ENCODE measurements at regions not wholly inside any gene's neighbourhood (a gene's known extent, or its start where the extent isn't known, plus 50 kb on each side); places are given as distances from the start of the nearest gene placed in this dataset.

DNA sequence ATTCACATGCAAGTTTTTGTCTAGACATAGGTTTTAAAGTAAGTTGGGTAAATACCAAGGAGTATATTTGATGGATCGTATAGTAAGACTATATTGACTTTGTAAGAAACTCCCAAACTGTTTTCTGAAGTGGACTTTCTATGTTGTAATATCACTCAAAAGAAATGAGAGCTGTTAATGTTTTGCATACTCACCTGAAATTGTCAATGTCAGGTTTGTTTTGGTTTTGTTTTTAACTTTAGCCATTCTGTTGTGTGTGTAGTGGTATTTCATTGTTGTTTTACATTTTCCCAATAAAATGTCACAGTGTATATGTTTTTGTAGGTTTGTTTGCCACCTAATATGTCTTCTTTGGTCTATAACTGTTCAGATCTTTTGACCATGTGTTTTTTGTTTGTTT lies 375.7 kb upstream of the CDH9 start:
- DNase-seq, result no peak

DNA sequence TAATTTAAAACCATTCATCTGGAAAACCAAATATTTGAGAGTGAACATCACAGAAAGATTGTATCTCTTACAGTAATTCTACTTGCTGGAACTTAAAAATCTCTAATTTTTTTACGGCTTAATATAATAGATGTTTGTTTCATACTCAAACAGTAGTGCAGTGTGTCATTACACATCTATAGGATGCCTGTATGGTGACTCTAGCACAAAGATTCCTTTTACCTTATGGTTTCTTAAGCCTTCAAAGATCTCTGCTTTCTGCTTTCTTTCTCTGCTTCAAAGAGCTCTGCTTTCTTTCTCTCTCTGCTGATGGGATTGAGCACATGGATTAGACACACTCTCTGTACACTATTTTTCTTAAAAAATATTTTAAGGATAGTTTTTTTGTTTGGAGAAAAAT lies 374.0 kb upstream of the CDH9 start:
- DNase-seq, result no peak

DNA sequence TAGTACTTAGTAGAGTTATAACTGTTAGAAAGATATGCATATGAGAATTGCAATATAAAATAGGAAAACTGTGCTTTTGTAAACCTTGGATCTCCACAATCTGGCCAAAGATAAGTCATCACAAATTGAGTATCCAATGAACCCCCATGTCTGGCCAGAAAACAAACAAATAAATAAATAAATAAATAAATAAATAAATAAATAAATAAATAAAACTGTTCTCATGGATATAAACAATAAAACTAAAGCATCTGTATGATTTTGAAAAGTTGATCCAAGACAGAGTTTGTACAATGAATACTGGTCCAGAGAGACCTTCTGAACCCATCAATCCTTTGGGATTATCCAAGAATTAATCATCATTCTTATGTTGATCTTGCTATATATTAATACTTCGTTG lies 367.6 kb upstream of the CDH9 start:
- no peak for DNase-seq

DNA sequence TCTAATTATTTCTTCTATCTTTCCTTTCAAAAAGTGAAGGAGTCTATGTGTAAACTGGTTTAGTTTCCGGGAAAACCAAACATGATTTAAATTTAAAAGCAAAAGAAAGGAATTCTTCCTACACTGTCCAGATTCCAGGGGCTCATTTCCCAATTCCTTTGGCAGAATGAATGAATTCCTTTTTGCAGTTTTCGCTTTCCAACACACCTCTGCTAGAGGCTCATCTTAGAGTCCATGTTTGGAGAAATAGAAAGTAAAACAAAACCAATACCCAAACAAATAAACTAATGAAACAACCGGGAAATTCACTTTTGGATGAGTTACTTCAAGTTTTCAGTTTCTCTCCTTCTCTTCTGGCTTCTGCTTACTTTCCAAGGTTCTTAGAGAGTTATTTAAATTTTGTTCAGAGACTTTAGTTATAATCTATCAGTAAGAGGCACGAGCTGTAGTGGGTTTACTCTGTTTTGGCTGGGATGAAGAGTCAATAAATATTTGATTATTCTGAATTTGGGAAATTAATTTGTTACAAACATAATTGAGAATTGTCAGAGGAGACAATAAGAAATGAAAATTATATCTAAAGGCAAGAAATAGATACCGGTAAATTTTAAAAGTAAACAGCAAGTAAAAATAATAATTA lies 365.0 kb upstream of the CDH9 start:
- no peak for DNase-seq

DNA sequence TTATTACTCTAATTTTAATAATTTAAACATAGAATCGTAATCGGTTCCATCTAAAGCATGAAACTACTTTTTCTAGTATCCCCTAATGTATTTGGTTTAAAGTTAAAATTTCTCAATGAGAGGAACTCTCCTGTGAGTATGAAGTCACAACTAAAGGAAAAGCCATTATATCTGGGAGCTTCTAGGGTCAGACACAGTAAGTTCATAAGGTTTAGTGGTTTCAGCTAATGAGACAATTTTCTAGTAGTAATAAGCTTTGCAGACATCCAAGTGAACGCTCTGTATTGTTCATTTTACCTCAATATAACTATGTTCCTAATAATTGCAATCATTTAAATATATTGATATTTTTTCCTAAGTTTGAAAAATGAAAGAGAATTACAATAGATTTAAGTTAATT lies 364.4 kb upstream of the CDH9 start:
- no peak for DNase-seq

DNA sequence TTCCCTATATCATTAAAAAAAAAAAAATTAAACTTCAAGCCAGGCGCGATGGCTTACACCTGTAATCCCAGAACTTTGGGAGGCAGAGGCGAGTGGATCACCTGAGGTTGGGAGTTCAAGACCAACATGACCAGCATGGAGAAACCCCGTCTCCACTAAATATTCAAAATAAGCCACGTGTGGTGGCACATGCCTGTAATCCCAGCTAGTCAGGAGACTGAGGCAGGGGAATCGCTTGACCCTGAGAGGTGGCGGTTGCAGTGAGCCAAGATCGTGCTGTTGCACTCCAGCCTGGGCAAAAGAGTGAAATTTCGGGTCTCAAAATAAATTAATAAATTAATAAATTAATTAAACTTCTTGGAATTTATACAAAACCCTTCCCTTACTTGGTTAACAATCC lies 358.6 kb upstream of the CDH9 start:
- no peak for DNase-seq

DNA sequence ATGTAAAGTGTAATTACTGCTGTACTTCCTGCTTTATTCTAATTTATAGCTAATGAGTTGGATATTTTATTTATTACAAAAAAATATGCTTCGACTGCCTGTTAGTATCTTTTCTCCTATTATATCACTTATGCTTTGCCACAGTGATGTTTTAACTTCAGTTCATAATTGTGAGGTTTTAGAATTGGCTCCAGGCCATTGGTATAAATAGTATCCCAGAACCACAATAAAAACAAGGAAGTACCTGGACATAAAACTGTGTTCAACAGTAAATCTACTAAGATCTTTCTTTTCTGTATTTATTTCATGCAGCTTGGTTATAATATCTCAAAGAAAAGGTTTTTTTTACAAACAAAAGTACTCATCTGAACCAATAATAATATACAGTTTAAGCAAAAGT lies 354.3 kb upstream of the CDH9 start:
- DNase-seq, result no peak

DNA sequence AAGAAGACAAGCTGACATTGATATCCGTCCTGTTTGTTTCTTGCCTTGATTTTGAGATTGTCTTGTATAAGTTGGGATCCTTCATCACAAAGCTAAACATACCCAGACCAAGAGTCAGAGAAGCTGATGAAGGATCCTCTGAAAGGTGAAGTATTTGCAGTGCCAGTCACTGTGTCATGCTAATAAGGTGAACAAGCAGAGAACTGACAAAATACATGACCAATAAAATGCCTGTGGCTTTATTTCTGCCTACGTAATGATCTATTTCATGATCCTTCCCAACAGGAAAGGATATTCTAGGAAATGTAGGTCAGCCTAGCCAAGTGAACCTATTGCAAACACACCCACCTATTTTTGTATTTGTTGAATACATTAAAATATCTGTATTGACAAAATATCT lies 351.3 kb upstream of the CDH9 start:
- DNase-seq, result no peak

DNA sequence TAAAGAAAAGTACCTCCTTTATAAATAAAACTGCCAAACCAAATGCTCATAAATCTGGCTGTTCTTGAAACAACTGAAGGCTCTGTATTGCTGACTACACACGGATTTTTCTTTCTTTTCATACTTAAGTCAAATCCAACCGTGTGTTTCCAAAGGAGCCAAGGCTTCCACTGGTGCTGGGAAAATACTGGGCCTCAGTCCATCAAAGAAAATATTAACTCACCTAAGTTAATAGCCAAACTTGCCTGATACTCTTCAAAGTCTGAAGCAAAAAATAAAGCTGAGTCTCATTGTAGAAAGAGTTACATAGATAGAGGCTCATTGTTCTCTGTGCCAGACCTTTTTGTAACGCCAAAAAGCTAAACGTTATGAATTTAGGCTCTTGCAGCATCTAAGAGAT lies 350.4 kb upstream of the CDH9 start:
- no peak for DNase-seq

DNA sequence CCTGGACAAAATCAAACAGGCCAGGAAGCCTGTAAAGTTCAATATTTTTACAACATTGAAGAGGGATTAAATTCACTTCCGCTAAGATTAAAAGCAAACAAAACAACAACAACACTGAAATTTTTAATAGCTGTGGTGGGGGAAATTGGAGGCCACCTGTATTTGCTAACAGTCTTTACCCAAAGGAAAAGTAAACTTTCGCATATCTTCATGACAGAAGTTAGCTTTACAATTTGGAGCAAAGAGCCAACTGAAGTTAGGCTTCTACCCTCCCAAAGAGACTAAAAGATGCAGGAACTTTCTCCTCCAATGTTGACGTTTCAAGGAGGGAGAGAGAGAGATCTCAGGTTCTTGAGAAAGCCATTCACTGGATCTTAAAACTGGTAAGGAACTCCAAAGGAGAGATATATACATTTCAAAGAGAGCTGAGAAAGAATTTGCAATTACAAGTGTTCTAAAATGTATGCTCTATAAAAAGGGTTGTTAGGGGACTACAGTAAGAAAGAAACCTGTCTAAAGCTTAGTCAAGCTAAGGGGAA lies 349.2 kb upstream of the CDH9 start:
- no peak for DNase-seq

DNA sequence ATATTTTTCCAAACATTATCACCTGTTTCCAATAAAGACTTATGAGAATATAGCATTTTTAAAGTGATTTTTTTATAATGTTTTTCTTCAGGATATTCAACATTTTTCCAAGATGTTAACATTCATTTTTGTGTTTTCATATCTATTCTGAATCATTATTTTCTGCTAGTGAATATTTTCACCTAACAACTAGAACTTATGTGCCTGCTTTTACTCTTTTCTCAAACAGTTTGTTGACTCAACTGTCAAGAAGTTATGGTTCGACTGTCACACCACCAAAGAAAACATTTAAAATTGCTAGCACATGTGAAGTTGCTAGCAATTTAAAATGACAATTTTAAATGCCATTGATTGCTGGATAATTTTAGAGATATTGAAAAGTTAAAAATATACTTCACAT lies 343.3 kb upstream of the CDH9 start:
- DNase-seq, result no peak

DNA sequence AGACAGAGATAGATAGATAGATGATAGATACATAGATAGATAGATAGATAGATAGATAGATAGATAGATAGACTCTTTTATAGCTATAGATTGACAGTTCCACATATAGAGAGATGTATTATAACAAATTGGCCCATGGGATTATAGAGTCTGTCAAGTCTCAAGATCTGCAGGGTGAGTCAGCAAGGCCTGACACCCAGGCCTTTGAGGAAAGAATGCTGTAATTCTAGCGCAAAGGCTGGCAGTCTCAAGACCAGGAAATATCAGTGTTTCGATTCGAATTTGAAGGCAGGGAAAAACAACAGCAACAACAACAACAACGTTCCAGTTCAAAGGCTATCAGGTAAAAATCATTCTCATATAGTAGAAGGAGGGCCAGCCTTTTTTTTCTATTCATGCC lies 339.2 kb upstream of the CDH9 start:
- no peak for DNase-seq

DNA sequence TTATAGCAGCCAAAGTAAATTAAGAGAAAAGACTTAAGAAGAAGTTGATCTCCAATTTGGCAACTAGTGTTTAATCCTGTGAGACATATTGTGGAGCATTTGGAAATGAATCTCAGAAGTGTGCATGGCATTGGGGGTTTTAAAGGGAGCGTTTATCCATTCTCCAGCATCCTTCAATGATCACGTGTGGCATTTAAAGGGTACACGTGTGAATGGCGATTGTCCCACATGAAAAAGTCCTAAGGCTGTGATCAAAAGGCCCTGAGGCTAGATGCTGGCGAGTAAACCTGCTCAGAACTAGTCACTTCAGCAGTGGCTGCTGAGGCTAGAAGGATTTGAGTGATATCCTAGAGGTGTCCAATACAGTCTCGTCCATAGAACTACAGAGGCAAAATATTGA lies 315.6 kb upstream of the CDH9 start:
- DNase-seq, result no peak

DNA sequence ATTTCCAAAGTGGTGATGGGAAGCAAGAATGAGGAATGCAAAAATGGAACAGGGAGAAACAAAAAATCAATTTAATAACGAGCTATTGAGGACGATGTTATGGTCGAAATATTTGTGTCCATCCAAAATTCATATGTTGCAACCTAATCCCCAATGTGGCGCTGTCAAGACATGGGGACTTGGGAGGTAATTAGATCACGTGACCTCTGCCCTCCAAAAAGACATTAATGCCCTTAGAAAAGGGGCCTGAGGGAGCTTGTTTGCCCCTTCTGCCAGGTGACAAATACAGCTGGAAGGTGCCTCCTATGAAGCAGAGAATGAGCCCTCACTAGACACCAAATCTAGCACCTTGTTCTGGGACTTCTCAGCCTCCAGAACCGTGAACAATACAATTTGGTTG lies 315.2 kb upstream of the CDH9 start:
- DNase-seq, result no peak

DNA sequence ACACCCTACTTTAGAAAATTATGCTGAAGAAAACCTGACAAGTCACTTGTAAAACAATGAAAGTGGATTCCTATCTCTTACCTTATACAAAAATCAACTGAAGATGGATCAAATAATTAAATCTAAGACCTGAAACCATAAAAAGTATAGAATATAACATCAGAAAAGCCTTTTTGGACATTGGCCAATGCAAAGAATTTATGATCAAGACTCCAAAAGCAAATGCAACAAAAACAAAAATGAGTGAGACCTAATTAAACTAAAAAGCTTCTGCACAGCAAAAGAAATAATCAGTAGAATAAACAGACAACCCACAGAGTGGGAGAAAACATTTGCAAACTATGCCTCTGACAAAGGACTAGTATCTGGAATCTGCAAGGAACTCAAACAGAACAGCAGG lies 303.0 kb upstream of the CDH9 start:
- DNase-seq, result no peak

DNA sequence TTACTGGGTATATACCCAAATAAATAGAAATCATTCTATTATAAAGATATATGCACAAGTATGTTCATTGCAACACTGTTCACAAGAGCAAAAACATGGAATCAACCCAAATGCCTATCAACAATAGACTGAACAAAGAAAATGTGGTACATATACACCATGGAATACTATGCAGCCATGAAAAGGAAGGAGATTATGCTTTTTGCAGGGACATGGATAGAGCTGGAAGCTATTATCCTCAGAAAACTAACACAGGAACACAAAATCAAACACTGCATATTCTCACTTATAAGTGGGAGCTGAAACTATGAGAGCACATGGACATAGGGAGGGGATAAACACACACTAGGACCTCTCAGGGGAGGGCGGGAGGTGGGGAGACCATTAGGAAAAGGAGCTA lies 298.4 kb upstream of the CDH9 start:
- no peak for DNase-seq

DNA sequence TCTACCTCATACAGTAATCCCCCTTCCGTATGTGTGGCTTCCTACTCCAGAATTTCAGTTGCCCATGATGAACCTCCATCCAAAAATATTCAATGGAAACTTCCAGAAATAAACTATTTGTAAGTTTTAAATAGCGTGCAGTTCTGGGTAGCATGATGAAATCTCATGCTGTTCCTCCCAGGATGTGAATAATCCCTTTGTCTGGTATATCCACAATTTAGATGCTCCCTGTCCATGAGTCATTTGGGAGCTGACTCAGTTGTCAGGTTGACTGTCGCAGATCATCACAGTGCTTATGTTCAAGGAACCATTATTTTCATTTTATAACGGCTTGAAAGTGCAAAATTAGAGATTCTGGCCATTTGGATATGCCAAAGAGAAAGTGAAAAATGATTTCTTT lies 290.1 kb upstream of the CDH9 start:
- no peak for DNase-seq

DNA sequence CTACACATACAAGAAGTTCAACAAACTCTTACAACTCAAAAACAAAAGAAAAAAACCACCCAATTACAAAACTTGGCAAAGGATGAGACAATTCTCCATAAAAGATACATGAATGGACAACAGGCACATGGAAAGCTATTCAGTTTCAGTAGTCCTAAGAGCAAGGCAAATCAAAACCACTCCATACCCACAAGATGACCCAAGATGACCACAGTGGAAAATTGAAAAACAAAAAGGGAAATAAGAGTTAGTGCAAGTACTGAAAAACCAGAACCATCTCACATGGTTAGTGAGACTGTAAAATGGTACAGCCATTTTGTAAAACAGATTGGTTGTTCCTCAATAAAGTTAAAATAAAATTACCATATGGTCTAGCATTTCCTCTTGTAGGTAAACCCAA lies 287.1 kb upstream of the CDH9 start:
- no peak for DNase-seq

DNA sequence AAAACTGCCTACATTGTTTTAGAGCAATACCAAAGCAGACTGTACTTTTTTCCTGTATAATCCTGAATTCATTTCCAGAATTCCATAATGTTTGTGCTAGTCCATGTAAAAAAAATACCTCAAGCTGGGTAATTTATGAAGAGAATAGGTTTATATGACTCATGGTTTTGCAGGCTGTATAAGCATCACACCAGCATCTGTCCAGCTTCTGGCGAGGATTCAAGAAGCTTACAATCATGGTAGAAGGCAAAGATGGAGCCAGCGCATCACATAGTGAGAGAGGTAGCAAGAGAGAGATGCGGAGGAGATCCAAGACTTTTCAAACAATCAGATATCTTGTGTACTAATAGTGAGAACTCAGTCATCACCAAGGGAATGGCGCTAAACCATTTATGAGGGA lies 280.3 kb upstream of the CDH9 start:
- no peak for DNase-seq

DNA sequence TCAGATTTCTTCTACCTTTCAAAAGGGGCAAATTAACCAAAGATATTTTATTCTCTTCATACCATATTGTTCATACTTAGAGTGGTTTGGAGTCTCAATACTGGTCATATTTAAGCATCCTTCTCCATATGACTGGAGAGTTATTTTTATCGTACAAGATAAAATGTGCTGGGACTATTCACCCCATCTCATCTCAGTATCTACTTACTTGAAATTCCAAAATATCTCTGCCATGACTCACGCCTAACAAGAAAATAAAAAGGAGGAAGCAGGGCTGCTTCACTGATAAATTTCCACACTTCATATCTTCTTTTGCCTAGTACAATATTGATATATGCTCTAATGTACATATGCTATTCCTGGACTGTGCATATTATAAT lies 277.9 kb upstream of the CDH9 start:
- no peak for DNase-seq

DNA sequence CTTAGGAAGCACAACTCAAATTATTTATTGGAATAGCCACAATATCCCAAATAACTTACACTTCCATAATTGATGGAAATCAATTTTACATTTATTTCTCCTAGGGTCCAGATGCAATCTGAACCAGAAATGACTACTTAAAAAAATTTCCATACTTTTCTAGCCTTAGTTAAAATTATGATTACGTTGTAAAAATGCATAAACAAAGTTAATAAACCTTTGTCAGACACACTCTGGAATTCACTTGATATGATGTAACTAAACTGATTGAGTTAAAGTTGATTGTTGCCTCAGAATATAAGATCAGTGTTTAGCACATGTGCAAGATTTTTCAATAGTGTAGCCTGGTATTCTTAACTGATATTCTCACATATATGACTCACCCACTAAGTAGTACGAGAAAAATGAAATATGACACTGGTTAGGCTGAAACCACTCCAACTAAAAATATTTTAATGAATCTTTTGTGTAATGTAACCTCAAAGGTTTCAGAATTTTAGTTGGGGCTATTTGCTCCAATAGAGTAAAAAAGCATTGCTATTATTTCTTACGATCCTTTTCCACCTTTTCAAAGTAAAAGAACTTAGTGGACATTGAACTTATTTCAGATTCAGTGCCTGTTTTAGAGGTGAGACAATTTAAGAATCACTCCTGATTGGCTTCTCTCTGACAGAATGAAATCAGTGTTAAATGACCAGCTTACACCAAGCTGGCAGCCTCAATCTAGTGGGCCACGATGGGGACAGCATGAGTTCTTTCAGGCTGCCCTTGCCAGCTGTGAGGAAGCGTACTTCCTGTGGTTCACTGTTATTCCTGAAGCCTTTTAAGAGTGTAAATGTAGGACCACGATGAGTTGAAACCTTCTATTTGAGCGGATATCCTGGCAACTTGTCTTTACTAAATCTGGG lies 277.2 kb upstream of the CDH9 start:
- DNase-seq, result no peak

DNA sequence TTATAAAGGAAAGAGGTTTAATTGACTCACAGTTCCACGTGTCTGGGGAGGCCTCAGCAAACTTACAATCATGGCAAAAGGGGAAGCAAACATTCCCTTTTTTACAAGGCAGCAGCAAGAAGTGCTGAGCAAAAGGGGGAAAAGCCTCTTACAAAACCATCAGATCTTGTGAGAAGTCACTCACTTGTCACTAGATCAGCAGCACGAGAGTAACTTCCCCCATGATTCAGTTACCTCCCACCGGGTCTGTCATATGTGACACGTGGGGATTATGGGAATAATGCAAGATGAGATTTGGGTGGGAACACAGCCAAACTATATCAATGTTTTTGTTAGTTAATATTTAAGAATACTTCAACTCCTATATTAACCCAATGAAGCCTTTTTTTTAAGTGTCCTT lies 275.2 kb upstream of the CDH9 start:
- DNase-seq, result no peak

DNA sequence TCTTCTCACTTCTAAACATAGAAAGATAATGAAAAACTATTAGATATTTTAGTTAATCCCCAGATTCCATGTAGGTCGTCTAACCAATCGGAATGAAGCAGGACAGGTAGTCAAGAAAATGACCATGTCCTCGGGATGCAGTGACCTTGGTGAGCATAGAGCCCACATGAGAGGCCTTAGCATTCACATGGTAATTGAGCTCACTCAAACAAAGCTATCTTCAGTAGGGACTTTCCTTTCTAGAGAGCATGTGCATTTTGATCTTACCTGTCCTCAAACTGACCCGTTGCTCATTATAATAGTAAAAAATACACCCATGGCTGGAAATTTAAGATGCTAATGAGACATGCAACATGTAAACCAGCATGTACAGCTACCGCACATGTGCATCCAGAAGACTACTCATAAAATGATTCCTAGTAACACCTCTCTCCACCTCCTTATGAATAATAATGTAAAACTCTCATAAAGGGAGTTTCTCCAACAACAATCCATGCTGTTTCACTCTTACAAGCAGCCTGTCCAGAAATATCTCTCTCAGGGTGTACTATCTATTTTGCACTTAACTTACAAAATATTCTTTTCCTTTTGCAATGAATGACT lies 274.0 kb upstream of the CDH9 start:
- DNase-seq, result no peak

DNA sequence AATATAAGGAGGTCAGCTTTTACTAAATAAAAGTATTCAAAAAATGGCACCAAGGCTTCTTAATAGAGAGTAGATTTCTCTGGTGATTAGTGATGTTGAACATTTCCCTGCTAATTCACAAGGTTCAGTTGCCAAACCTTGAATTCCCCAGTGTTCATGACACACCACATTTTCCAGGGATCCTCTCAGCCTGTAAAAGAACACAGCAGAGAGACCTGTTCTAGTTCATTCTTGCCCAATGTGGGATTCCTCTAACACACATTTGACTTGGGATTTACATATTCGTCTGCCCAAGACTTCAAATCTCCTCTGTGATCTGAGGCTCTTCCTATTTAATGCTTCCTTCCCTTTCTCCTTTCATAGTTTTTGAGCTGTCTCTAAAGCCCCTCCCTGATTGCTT lies 273.2 kb upstream of the CDH9 start:
- no peak for DNase-seq
